ENCODE measurements at regions not wholly inside any gene's neighbourhood (a gene's known extent, or its start where the extent isn't known, plus 50 kb on each side); places are given as distances from the start of the nearest gene placed in this dataset.

DNA sequence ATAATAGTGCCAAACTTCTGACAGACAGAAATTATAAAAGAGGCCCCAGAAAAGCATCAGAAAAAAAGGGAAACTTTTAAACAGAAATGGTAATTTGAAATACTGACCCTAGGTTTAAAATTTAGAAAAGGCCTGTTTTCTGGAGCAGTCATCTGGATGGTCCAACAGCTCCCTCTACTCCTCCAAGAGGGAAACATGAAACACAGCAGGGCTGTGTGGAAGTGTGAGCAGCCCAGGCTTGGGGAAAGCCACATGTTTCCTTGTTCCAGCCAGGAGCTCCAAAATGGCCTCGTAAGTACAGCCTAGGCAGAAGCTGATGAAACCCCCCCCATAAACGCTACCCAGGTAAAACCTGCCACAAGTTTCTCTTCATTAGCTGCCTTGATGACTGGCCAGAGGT, 499.3 kb upstream of the ADAMTS16 start:
- ChIA-PET CTCF (no interaction called here), POLR2A (no interaction called here)
- H3K27me3 Mint-ChIP-seq, result no peaks in the 10 kb centered on the region

DNA sequence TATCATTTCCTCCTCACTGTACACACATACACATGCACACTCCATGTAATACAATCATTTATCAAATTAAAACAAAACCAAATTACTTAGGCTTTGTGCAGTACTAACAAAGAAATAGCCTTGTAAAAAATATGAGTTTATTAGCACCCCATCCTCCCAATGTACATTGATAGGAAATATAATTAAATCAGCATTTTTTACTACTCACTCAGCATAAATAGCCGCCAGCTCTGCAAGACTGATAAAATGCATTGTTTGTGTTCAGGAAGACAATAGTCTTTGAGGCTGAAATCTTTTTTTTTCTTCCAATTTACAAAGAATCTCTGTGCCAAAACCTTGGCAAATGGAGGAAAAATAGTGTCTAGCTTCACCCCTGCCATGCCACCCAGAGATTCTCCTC, 497.6 kb upstream of the ADAMTS16 start:
- H3K9me3 Mint-ChIP-seq, result peaks cover 4 to 17% (median 12%) of the 10 kb centered on the region in 5 donors
- no peak overlapping the region for H3K27ac ChIP-seq (ENCODE audit: low read depth, low read length)
- no peak overlapping the region for H3K4me3 Mint-ChIP-seq
- H3K27me3 Mint-ChIP-seq, result no peaks in the 10 kb centered on the region
- ChIA-PET POLR2A (no interaction called here), CTCF (no interaction called here)
- no peaks in the 10 kb centered on the region for H3K36me3 Mint-ChIP-seq
- no peaks in the 10 kb centered on the region for H3K36me3 ChIP-seq (ENCODE audit: insufficient read depth, low read length)
- H3K4me3 ChIP-seq (ENCODE audit: low read length), result no peak overlapping the region
- no peak for DNase-seq
- no peaks in the 10 kb centered on the region for H3K4me1 Mint-ChIP-seq
- H3K27me3 ChIP-seq (ENCODE audit: insufficient read depth, low read length, poor library complexity, severe bottlenecking), result no peaks in the 10 kb centered on the region
- H3K9me3 ChIP-seq (ENCODE audit: low read length), result no peaks in the 10 kb centered on the region
- H3K4me1 ChIP-seq (ENCODE audit: insufficient read depth, low read length), result no peaks in the 10 kb centered on the region
- no peak overlapping the region for H3K27ac Mint-ChIP-seq

More for the DNA sequence above, 499.3 kb upstream of the ADAMTS16 start:
- Histone ChIP-seq H3K27ac (ENCODE audit: low read depth, low read length) (no peak overlapping the region), H3K4me1 (ENCODE audit: insufficient read depth, low read length) (no peaks in the 10 kb centered on the region), H3K36me3 (ENCODE audit: insufficient read depth, low read length) (no peaks in the 10 kb centered on the region), H3K27me3 (ENCODE audit: insufficient read depth, low read length, poor library complexity, severe bottlenecking) (no peaks in the 10 kb centered on the region), H3K9me3 (ENCODE audit: low read length) (no peaks in the 10 kb centered on the region), H3K4me3 (ENCODE audit: low read length) (no peak overlapping the region)
- H3K27ac Mint-ChIP-seq, result no peak overlapping the region
- no peaks in the 10 kb centered on the region for H3K36me3 Mint-ChIP-seq
- no peak for DNase-seq
- peaks cover 0 to 17% (median 11%) of the 10 kb centered on the region in 5 donors for H3K9me3 Mint-ChIP-seq
- H3K4me1 Mint-ChIP-seq, result no peaks in the 10 kb centered on the region
- no peak overlapping the region for H3K4me3 Mint-ChIP-seq

DNA sequence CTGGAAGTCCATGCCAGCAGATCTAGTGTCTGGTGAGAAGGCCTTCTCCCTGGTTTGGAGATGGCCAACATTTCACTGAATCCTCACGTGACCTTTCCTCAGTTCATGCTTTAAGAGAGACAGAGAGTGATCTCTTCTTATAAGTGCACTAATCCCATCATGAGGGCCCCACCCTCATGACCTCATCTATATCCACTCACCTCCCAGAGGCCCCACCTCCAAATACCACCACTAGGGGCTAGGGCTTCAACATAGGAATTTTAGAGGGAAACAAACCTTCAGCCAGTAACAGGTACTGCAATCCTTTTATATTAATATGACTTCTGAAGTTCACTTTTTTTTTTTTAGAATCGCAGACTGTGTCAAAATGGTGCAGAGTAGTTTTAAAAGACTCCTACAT, 496.9 kb upstream of the ADAMTS16 start:
- no peak overlapping the region for H3K4me3 Mint-ChIP-seq
- H3K4me1 Mint-ChIP-seq, result no peaks in the 10 kb centered on the region
- H3K27ac Mint-ChIP-seq, result no peak overlapping the region
- no peaks in the 10 kb centered on the region for H3K4me1 ChIP-seq (ENCODE audit: insufficient read depth, low read length)
- peaks cover 4 to 17% (median 13%) of the 10 kb centered on the region in 5 donors for H3K9me3 Mint-ChIP-seq
- no peaks in the 10 kb centered on the region for H3K27me3 ChIP-seq (ENCODE audit: insufficient read depth, low read length, poor library complexity, severe bottlenecking)
- no peak overlapping the region for H3K4me3 ChIP-seq (ENCODE audit: low read length)
- H3K36me3 ChIP-seq (ENCODE audit: insufficient read depth, low read length), result no peaks in the 10 kb centered on the region
- no peaks in the 10 kb centered on the region for H3K36me3 Mint-ChIP-seq
- POLR2A ChIA-PET, result no interaction called here
- H3K9me3 ChIP-seq (ENCODE audit: low read length), result no peaks in the 10 kb centered on the region
- no peak for DNase-seq
- H3K27ac ChIP-seq (ENCODE audit: low read depth, low read length), result no peak overlapping the region
- no peaks in the 10 kb centered on the region for H3K27me3 Mint-ChIP-seq
- CTCF ChIA-PET, result no interaction called here

DNA sequence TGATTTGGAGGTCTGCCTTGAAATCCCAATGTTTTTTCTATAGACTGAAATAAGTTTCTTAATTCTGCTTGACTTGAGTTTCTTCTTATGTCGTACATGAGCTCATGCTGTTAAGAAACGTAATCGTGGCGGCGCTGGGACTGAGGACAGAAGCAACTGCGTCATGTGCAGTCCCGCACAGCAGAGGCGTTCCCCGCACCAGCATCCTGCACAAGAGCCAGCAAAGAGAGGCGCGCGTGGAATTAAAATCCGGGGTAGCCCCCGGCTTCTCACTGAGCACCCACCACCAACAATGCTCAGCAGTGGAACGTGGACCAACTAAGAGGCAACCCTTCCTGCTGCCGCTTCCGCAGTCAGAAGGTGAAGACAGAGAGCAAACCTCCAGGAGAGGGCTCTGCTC, 496.2 kb upstream of the ADAMTS16 start:
- H3K4me1 ChIP-seq (ENCODE audit: insufficient read depth, low read length), result no peaks in the 10 kb centered on the region
- H3K9me3 Mint-ChIP-seq, result peaks cover 4 to 20% (median 13%) of the 10 kb centered on the region in 5 donors
- no peak for DNase-seq

DNA sequence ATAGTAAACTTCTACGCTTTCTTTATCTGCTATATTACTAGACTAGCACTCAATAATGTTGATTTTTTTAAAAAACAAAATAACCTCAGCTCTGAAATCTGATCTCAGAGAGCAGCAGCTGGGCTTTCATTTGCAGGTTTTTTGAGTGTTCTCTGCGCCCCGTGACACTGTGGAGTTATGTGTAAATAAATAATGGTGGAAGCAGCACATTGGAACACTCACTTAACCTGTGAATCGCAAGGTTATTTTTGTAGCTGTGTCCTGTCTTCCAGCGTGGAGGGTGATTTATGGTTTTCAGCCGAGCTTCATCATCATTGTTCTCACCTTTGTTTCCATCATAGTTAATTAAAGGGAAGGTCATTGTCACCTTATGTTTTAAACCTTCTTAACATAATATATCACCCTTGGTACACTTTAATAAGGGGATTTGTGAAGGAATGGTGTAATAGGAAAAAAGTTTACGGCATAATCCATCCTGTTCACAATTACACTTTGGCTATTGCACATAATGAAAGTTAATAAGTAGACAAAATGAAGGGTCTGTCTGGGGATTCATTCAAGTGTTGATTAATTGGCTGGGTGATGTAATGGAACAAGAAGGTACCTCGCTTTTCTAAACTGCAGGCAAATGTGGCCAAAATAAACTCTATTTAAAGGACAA, 493.3 kb upstream of the ADAMTS16 start:
- Histone ChIP-seq H3K27ac (ENCODE audit: low read depth, low read length) (no peak overlapping the region), H3K27me3 (ENCODE audit: insufficient read depth, low read length, poor library complexity, severe bottlenecking) (no peaks in the 10 kb centered on the region), H3K4me3 (ENCODE audit: low read length) (no peak overlapping the region), H3K4me1 (ENCODE audit: insufficient read depth, low read length) (no peaks in the 10 kb centered on the region), H3K9me3 (ENCODE audit: low read length) (no peaks in the 10 kb centered on the region), H3K36me3 (ENCODE audit: insufficient read depth, low read length) (no peaks in the 10 kb centered on the region)
- no peaks in the 10 kb centered on the region for H3K36me3 Mint-ChIP-seq
- H3K27me3 Mint-ChIP-seq, result no peaks in the 10 kb centered on the region
- H3K9me3 Mint-ChIP-seq, result peaks cover 5 to 23% (median 17%) of the 10 kb centered on the region in 5 donors
- POLR2A ChIA-PET, result no interaction called here
- no peak overlapping the region for H3K27ac Mint-ChIP-seq
- DNase-seq, result no peak
- H3K4me1 Mint-ChIP-seq, result no peaks in the 10 kb centered on the region
- CTCF ChIA-PET, result no interaction called here
- H3K4me3 Mint-ChIP-seq, result no peak overlapping the region

More for the DNA sequence above, 496.2 kb upstream of the ADAMTS16 start:
- H3K4me3 ChIP-seq (ENCODE audit: low read length), result no peak overlapping the region
- no peaks in the 10 kb centered on the region for H3K36me3 Mint-ChIP-seq
- CTCF ChIA-PET, result no interaction called here
- no peak overlapping the region for H3K27ac ChIP-seq (ENCODE audit: low read depth, low read length)
- POLR2A ChIA-PET, result no interaction called here
- no peaks in the 10 kb centered on the region for H3K27me3 ChIP-seq (ENCODE audit: insufficient read depth, low read length, poor library complexity, severe bottlenecking)
- no peaks in the 10 kb centered on the region for H3K27me3 Mint-ChIP-seq
- no peak overlapping the region for H3K4me3 Mint-ChIP-seq
- H3K36me3 ChIP-seq (ENCODE audit: insufficient read depth, low read length), result no peaks in the 10 kb centered on the region
- H3K9me3 ChIP-seq (ENCODE audit: low read length), result no peaks in the 10 kb centered on the region
- no peaks in the 10 kb centered on the region for H3K4me1 Mint-ChIP-seq
- H3K27ac Mint-ChIP-seq, result no peak overlapping the region

DNA sequence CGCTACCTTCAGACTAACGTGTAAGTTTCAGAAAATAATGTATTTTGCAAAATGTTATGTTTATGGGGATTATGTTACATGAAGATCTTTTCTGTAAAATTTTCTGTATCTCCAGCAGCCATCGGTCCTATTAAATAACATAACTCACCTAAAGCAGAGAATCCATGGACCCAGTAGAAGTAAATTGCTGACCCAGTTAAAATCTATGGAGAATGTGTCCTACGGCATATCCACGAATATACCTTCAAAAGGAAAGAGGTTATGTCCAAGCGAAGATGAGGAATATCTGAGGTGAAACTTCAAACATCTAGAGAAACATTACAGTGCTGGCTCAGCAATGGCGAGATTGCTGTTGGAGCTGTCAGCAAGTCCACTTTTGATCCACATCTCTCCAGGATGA, 492.2 kb upstream of the ADAMTS16 start:
- no peaks in the 10 kb centered on the region for H3K27me3 ChIP-seq (ENCODE audit: insufficient read depth, low read length, poor library complexity, severe bottlenecking)
- no peaks in the 10 kb centered on the region for H3K4me1 Mint-ChIP-seq
- no peak for DNase-seq
- no peak overlapping the region for H3K27ac ChIP-seq (ENCODE audit: low read depth, low read length)
- CTCF ChIA-PET, result no interaction called here
- no peaks in the 10 kb centered on the region for H3K4me1 ChIP-seq (ENCODE audit: insufficient read depth, low read length)
- H3K36me3 Mint-ChIP-seq, result no peaks in the 10 kb centered on the region
- no peak overlapping the region for H3K4me3 ChIP-seq (ENCODE audit: low read length)
- no peaks in the 10 kb centered on the region for H3K9me3 ChIP-seq (ENCODE audit: low read length)
- H3K36me3 ChIP-seq (ENCODE audit: insufficient read depth, low read length), result no peaks in the 10 kb centered on the region
- H3K9me3 Mint-ChIP-seq, result peaks cover 7 to 20% (median 17%) of the 10 kb centered on the region in 5 donors
- POLR2A ChIA-PET, result no interaction called here
- H3K4me3 Mint-ChIP-seq, result no peak overlapping the region
- H3K27ac Mint-ChIP-seq, result no peak overlapping the region
- H3K27me3 Mint-ChIP-seq, result no peaks in the 10 kb centered on the region

DNA sequence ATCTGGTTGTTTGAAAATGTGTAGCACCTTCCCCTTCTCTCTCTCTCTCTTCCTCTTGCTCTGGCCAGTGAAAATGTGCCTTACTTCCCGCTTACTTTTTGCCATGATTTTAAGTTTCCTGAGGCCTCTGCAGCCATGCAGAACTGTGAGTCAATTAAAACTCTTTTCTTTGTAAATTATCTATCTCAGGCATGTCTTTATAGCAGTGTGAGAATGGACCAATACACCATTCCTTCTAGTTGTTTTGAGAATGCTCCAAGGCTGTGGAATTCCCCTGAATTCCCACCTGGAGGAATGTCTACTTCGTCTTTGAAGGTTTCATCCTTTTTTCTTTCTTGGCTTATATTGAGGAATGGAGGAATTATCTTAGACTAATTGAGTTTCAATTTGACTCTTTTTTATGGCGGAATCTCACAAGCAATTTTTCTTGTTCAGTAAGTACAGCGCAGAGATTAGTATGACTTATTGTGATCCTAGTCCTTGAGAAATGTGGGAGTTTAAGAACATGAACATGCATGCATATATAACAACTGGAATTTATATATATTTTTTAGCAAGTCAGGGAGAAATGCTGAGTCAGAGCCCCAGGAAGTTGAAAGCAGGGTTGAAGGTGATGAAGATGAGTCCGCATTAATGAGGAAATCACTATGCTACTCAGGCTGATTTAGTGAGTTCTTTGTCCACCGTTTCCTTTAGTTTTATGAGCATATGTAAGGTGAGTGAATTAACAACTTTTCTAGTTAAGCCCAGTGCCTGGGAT, 488.1 kb upstream of the ADAMTS16 start:
- Histone ChIP-seq H3K27me3 (ENCODE audit: insufficient read depth, low read length, poor library complexity, severe bottlenecking) (no peaks in the 10 kb centered on the region), H3K27ac (ENCODE audit: low read depth, low read length) (no peak overlapping the region), H3K36me3 (ENCODE audit: insufficient read depth, low read length) (no peaks in the 10 kb centered on the region), H3K4me3 (ENCODE audit: low read length) (no peak overlapping the region), H3K4me1 (ENCODE audit: insufficient read depth, low read length) (no peaks in the 10 kb centered on the region), H3K9me3 (ENCODE audit: low read length) (no peaks in the 10 kb centered on the region)
- H3K9me3 Mint-ChIP-seq, result peaks cover 8 to 22% (median 12%) of the 10 kb centered on the region in 5 donors
- H3K4me3 Mint-ChIP-seq, result no peak overlapping the region
- DNase-seq, result no peak
- H3K27me3 Mint-ChIP-seq, result no peaks in the 10 kb centered on the region
- no peaks in the 10 kb centered on the region for H3K4me1 Mint-ChIP-seq
- CTCF ChIA-PET, result no interaction called here
- POLR2A ChIA-PET, result no interaction called here
- no peaks in the 10 kb centered on the region for H3K36me3 Mint-ChIP-seq
- no peak overlapping the region for H3K27ac Mint-ChIP-seq

DNA sequence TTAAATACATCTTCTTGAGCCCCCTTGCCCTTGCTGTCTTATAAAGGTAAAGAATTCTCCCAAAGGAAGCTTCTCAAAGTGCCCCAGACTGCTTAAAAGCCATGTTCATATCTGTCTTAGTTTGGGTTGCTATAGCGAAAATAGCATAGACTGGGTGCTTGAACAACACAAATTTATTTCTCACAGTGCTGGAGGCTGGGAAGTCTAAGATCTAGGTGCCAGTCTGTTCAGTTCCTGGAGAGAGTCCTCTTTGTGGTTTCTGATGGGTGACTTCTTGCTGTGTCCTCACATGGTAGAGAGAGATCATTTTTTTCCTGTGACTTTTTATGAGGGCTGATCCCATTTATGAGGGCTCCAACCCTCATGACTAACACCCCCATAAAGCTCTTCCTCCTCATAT, 486.7 kb upstream of the ADAMTS16 start:
- CTCF ChIA-PET, result no interaction called here
- Histone ChIP-seq H3K27me3 (ENCODE audit: insufficient read depth, low read length, poor library complexity, severe bottlenecking) (no peaks in the 10 kb centered on the region), H3K4me3 (ENCODE audit: low read length) (no peak overlapping the region), H3K9me3 (ENCODE audit: low read length) (no peaks in the 10 kb centered on the region), H3K36me3 (ENCODE audit: insufficient read depth, low read length) (no peaks in the 10 kb centered on the region), H3K27ac (ENCODE audit: low read depth, low read length) (no peak overlapping the region), H3K4me1 (ENCODE audit: insufficient read depth, low read length) (no peaks in the 10 kb centered on the region)
- no peak for DNase-seq
- H3K4me1 Mint-ChIP-seq, result no peaks in the 10 kb centered on the region
- no peak overlapping the region for H3K4me3 Mint-ChIP-seq
- H3K9me3 Mint-ChIP-seq, result peaks cover 4 to 25% (median 16%) of the 10 kb centered on the region in 5 donors
- no peaks in the 10 kb centered on the region for H3K27me3 Mint-ChIP-seq
- H3K36me3 Mint-ChIP-seq, result no peaks in the 10 kb centered on the region
- POLR2A ChIA-PET, result no interaction called here
- no peak overlapping the region for H3K27ac Mint-ChIP-seq

Measured in CD8-positive, alpha-beta memory T cell (primary cell).